Smooth muscle cell of the brain vasculature (primary cell): ENCODE measurements at regions not wholly inside any gene's neighbourhood (a gene's known extent, or its start where the extent isn't known, plus 50 kb on each side); places are given as distances from the start of the nearest gene placed in this dataset.

ENCODE experiments used
- DNase-seq: peaks from one replicate; pipeline ENCODE4 v3.0.0-alpha.2; 2012; ENCODE audit warnings: low read depth, low spot score

- DNase-seq, result no peak
Measured at GRCh38 chr4:3852309-3852708, 86.1 kb downstream of the ADRA2C start.

- no peak for DNase-seq
Measured at GRCh38 chr4:3852711-3853110, 86.5 kb downstream of the ADRA2C start.

- DNase-seq, result no peak
Measured at GRCh38 chr4:3853388-3854035, 87.3 kb downstream of the ADRA2C start.

- no peak for DNase-seq
Measured at GRCh38 chr4:3854661-3855060, 88.5 kb downstream of the ADRA2C start.

GRCh38 chr4:3855646-3856045 lies 89.5 kb downstream of the ADRA2C start:
- no peak for DNase-seq

GRCh38 chr4:3856604-3857204 lies 90.5 kb downstream of the ADRA2C start:
- DNase-seq, result no peak

GRCh38 chr4:3857269-3857926 lies 91.2 kb downstream of the ADRA2C start:
- DNase-seq, result no peak

- no peak for DNase-seq
Measured at GRCh38 chr4:3858046-3858730, 92.0 kb downstream of the ADRA2C start.

- no peak for DNase-seq
Measured at GRCh38 chr4:3858765-3859388, 92.7 kb downstream of the ADRA2C start.

- DNase-seq, result no peak
Measured at GRCh38 chr4:3859571-3859970, 93.4 kb downstream of the ADRA2C start.

- no peak for DNase-seq
Measured at GRCh38 chr4:3860061-3860912, 94.1 kb downstream of the ADRA2C start.

- DNase-seq, result no peak
Measured at GRCh38 chr4:3860913-3861636, 94.9 kb downstream of the ADRA2C start.

GRCh38 chr4:3861720-3862639 lies 95.8 kb downstream of the ADRA2C start:
- no peak for DNase-seq

GRCh38 chr4:3862640-3863420 lies 96.6 kb downstream of the ADRA2C start:
- no peak for DNase-seq

GRCh38 chr4:3863841-3864741 lies 97.9 kb downstream of the ADRA2C start:
- DNase-seq, result no peak

- DNase-seq, result no peak
Measured at GRCh38 chr4:3864742-3865721, 98.8 kb downstream of the ADRA2C start.
